WTC11 (cell line): ENCODE measurements at regions not wholly inside any gene's neighbourhood (a gene's known extent, or its start where the extent isn't known, plus 50 kb on each side); places are given as distances from the start of the nearest gene placed in this dataset.

Experiments
- ATAC-seq: fragments of 200-7000 bp; cut with Tn5 transposase; 2 replicates; pipeline ENCODE4 v1.10.0; 2021; ENCODE audit warnings: mild to moderate bottlenecking, moderate library complexity
- CTCF ChIA-PET: fragments of 300-600 bp; sonication (Branson Sonifier 250); formaldehyde crosslinking; loops from one replicate; lab custom pipeline; 2021; ENCODE audit warnings: antibody characterized with exemption; lab: Charles Lee
- POLR2A ChIA-PET: fragments of 350-600 bp; sonication (Branson Sonifier 250); formaldehyde crosslinking; loops from one replicate; lab custom pipeline; 2021; ENCODE audit warnings: antibody characterized with exemption; lab: Charles Lee
- DNase-seq: peaks from one replicate; pipeline ENCODE4 v3.0.0; 2021; ENCODE audit warnings: low spot score
- H3K27ac Mint-ChIP-seq: 2 replicates; pipeline ENCODE4 v1.8.0; 2021; ENCODE audit warnings: mixed read lengths
- H3K27me3 Mint-ChIP-seq: 2 replicates; pipeline ENCODE4 v1.8.0; 2021; ENCODE audit warnings: low read depth, mild to moderate bottlenecking, moderate library complexity, mixed read lengths
- H3K36me3 Mint-ChIP-seq: 2 replicates; pipeline ENCODE4 v1.8.0; 2021; ENCODE audit warnings: mixed read lengths
- H3K4me1 Mint-ChIP-seq: 2 replicates; pipeline ENCODE4 v1.8.0; 2022; ENCODE audit warnings: mixed read lengths
- H3K4me3 Mint-ChIP-seq: 2 replicates; pipeline ENCODE4 v1.8.0; 2021; ENCODE audit warnings: mild to moderate bottlenecking, moderate library complexity, mixed read lengths
- H3K9me3 Mint-ChIP-seq: 2 replicates; pipeline ENCODE4 v1.8.0; 2021; ENCODE audit warnings: mixed read lengths
- E2F5 ChIP-seq: sonication (generic); formaldehyde crosslinking; IDR thresholded peaks from 2 replicates; pipeline ENCODE4 v1.8.1; 2022; ENCODE audit warnings: mild to moderate bottlenecking, moderate library complexity, missing genetic modification reagents
- HMGA2 ChIP-seq: fragments of 250-450 bp; sonication (Bioruptor Pico); IDR thresholded peaks from 2 replicates; pipeline ENCODE4 v1.4.0; 2021; ENCODE audit warnings: mild to moderate bottlenecking, moderate library complexity
- JAZF1 ChIP-seq: fragments of 250-450 bp; sonication (Bioruptor Pico); IDR thresholded peaks from 2 replicates; pipeline ENCODE4 v1.9.0; 2021; ENCODE audit warnings: moderate library complexity, mild to moderate bottlenecking, inconsistent platforms
- JUN ChIP-seq: sonication (generic); formaldehyde crosslinking; IDR thresholded peaks from 2 replicates; pipeline ENCODE4 v1.8.0; 2023; ENCODE audit warnings: mild to moderate bottlenecking, missing genetic modification reagents
- NFATC4 ChIP-seq: fragments of 250-450 bp; sonication (Bioruptor Pico); IDR thresholded peaks from 2 replicates; pipeline ENCODE4 v1.9.0; 2021; ENCODE audit warnings: mild to moderate bottlenecking
- NFYB ChIP-seq: sonication (generic); formaldehyde crosslinking; conservative IDR thresholded peaks from 2 replicates; pipeline ENCODE4 v1.8.0; 2022; ENCODE audit warnings: low read depth, missing genetic modification reagents
- NR1H2 ChIP-seq: sonication (generic); formaldehyde crosslinking; IDR thresholded peaks from 2 replicates; pipeline ENCODE4 v1.9.0; 2021; ENCODE audit warnings: mild to moderate bottlenecking, moderate library complexity, missing genetic modification reagents
- NR3C1 ChIP-seq: sonication (generic); formaldehyde crosslinking; conservative IDR thresholded peaks from 2 replicates; pipeline ENCODE4 v1.8.1; 2023; ENCODE audit warnings: low read depth, mild to moderate bottlenecking, missing genetic modification reagents
- RELA ChIP-seq: sonication (generic); formaldehyde crosslinking; IDR thresholded peaks from 2 replicates; pipeline ENCODE4 v1.8.1; 2022; ENCODE audit warnings: missing genetic modification reagents, mild to moderate bottlenecking, borderline replicate concordance
- SOX15 ChIP-seq: fragments of 250-450 bp; sonication (Bioruptor Pico); IDR thresholded peaks from 2 replicates; pipeline ENCODE4 v1.9.0; 2021; ENCODE audit warnings: mild to moderate bottlenecking
- TCF7 ChIP-seq: sonication (generic); formaldehyde crosslinking; IDR thresholded peaks from 2 replicates; pipeline ENCODE4 v1.8.0; 2022; ENCODE audit warnings: mild to moderate bottlenecking, low read depth, missing genetic modification reagents, moderate library complexity
- ZNF425 ChIP-seq: fragments of 250-450 bp; sonication (Bioruptor Pico); conservative IDR thresholded peaks from 2 replicates; pipeline ENCODE4 v1.9.0; 2021; ENCODE audit warnings: mild to moderate bottlenecking
- TF ChIP-seq, protein P1 (sequence below): sonication (generic); formaldehyde crosslinking; IDR thresholded peaks from 2 replicates; pipeline ENCODE4 v1.8.1; 2023; ENCODE audit warnings: mild to moderate bottlenecking, missing genetic modification reagents, moderate library complexity
- TF ChIP-seq, protein P2 (sequence below): fragments of 250-450 bp; sonication (Bioruptor Pico); IDR thresholded peaks from 2 replicates; pipeline ENCODE4 v1.9.0; 2021; ENCODE audit warnings: mild to moderate bottlenecking
- TF ChIP-seq, protein P3 (sequence below): fragments of 250-450 bp; sonication (Bioruptor Pico); IDR thresholded peaks from 2 replicates; pipeline ENCODE4 v1.9.0; 2021; ENCODE audit warnings: mild to moderate bottlenecking
- TF ChIP-seq, protein P4 (sequence below): sonication (generic); formaldehyde crosslinking; IDR thresholded peaks from 2 replicates; pipeline ENCODE4 v1.8.0; 2023; ENCODE audit warnings: mild to moderate bottlenecking, missing genetic modification reagents
- TF ChIP-seq, protein P5 (sequence below): sonication (generic); formaldehyde crosslinking; IDR thresholded peaks from 2 replicates; pipeline ENCODE4 v1.8.0; 2023; ENCODE audit warnings: missing genetic modification reagents

GRCh38 chr17:45718791-45719190, 65.3 kb upstream of the CRHR1 start (continued):
- TF ChIP-seq ZNF425 (CRISPR knock-in tag), result no peak

DNA sequence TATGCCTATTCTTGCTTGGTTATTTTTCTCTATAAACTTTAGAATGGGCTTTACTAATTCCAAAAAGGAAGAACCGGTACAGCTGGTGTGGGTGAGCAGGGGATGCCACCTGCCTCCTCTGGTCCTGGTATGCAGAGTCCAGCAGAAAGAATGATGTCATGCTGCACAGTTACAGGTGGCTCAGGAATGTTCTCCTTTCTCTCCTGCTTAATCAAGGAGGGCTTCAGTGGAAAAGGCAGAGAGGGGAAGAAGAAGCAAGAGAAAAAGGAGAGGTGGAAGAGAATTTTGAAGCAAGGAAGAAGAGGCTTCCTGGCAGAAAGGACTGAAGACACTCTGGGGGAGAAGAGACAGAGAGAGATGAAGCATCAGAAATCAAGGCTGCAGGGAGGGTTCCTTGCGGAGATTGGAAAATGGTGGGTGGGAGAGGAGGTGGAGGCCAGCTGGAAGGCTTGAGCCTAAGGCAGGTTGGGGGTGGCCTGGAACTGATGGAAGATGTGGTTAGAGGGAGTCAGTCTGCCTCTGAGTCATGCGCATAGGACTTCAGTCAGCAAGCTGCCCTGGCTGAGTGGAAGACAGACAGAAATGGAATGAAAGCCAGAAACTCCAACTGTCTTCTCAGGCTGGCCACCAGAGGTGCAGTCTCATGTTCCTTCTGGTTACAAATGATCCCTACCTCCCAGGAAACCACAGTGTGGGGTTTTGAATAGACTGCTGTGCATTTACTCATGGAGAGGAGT, 64.6 kb upstream of the CRHR1 start:
- peaks cover 13% of the 10 kb centered on the region for H3K9me3 Mint-ChIP-seq
- H3K4me3 Mint-ChIP-seq, result no peak overlapping the region
- ATAC-seq, result peak; percentile 75
- H3K27ac Mint-ChIP-seq, result no peak overlapping the region
- DNase-seq, result peak; percentile 39
- TF ChIP-seq NFYB (CRISPR knock-in tag) (no peak), NR1H2 (no peak), NFATC4 (CRISPR knock-in tag) (no peak), E2F5 (CRISPR knock-in tag) (no peak), NR3C1 (no peak), JAZF1 (no peak), HMGA2 (CRISPR knock-in tag) (no peak), RELA (CRISPR knock-in tag) (no peak), SOX15 (CRISPR knock-in tag) (no peak), ZNF425 (CRISPR knock-in tag) (no peak), JUN (CRISPR knock-in tag) (no peak), TCF7 (CRISPR knock-in tag) (no peak)
- TF ChIP-seq, protein P1, sequence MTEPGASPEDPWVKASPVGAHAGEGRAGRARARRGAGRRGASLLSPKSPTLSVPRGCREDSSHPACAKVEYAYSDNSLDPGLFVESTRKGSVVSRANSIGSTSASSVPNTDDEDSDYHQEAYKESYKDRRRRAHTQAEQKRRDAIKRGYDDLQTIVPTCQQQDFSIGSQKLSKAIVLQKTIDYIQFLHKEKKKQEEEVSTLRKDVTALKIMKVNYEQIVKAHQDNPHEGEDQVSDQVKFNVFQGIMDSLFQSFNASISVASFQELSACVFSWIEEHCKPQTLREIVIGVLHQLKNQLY (CRISPR knock-in tag), result no peak
- TF ChIP-seq, protein P2, sequence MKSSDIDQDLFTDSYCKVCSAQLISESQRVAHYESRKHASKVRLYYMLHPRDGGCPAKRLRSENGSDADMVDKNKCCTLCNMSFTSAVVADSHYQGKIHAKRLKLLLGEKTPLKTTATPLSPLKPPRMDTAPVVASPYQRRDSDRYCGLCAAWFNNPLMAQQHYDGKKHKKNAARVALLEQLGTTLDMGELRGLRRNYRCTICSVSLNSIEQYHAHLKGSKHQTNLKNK (CRISPR knock-in tag), result no peak
- TF ChIP-seq, protein P3, sequence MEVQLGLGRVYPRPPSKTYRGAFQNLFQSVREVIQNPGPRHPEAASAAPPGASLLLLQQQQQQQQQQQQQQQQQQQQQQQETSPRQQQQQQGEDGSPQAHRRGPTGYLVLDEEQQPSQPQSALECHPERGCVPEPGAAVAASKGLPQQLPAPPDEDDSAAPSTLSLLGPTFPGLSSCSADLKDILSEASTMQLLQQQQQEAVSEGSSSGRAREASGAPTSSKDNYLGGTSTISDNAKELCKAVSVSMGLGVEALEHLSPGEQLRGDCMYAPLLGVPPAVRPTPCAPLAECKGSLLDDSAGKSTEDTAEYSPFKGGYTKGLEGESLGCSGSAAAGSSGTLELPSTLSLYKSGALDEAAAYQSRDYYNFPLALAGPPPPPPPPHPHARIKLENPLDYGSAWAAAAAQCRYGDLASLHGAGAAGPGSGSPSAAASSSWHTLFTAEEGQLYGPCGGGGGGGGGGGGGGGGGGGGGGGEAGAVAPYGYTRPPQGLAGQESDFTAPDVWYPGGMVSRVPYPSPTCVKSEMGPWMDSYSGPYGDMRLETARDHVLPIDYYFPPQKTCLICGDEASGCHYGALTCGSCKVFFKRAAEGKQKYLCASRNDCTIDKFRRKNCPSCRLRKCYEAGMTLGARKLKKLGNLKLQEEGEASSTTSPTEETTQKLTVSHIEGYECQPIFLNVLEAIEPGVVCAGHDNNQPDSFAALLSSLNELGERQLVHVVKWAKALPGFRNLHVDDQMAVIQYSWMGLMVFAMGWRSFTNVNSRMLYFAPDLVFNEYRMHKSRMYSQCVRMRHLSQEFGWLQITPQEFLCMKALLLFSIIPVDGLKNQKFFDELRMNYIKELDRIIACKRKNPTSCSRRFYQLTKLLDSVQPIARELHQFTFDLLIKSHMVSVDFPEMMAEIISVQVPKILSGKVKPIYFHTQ, result no peak
- TF ChIP-seq, protein P4, sequence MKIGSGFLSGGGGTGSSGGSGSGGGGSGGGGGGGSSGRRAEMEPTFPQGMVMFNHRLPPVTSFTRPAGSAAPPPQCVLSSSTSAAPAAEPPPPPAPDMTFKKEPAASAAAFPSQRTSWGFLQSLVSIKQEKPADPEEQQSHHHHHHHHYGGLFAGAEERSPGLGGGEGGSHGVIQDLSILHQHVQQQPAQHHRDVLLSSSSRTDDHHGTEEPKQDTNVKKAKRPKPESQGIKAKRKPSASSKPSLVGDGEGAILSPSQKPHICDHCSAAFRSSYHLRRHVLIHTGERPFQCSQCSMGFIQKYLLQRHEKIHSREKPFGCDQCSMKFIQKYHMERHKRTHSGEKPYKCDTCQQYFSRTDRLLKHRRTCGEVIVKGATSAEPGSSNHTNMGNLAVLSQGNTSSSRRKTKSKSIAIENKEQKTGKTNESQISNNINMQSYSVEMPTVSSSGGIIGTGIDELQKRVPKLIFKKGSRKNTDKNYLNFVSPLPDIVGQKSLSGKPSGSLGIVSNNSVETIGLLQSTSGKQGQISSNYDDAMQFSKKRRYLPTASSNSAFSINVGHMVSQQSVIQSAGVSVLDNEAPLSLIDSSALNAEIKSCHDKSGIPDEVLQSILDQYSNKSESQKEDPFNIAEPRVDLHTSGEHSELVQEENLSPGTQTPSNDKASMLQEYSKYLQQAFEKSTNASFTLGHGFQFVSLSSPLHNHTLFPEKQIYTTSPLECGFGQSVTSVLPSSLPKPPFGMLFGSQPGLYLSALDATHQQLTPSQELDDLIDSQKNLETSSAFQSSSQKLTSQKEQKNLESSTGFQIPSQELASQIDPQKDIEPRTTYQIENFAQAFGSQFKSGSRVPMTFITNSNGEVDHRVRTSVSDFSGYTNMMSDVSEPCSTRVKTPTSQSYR (CRISPR knock-in tag), result no peak
- TF ChIP-seq, protein P5, sequence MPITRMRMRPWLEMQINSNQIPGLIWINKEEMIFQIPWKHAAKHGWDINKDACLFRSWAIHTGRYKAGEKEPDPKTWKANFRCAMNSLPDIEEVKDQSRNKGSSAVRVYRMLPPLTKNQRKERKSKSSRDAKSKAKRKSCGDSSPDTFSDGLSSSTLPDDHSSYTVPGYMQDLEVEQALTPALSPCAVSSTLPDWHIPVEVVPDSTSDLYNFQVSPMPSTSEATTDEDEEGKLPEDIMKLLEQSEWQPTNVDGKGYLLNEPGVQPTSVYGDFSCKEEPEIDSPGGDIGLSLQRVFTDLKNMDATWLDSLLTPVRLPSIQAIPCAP (CRISPR knock-in tag), result no peak
- no peaks in the 10 kb centered on the region for H3K36me3 Mint-ChIP-seq
- H3K27me3 Mint-ChIP-seq, result peaks cover 10% of the 10 kb centered on the region
- POLR2A ChIA-PET, result no interaction called here
- peaks cover 15% of the 10 kb centered on the region for H3K4me1 Mint-ChIP-seq
- CTCF ChIA-PET, result interaction anchor here (0.8 to 3.6 kb wide), 19 partner anchors 10 to 174 kb away, joined by 3 to 57 read pairs (median 7); partner anchors contain the start of genes CRHR1 and MAPT
